BLaER1 (cell line): ENCODE measurements at regions not wholly inside any gene's neighbourhood (a gene's known extent, or its start where the extent isn't known, plus 50 kb on each side); places are given as distances from the start of the nearest gene placed in this dataset.

ENCODE experiments used
- H3K27ac ChIP-seq: shearing (Covaris generic); formaldehyde crosslinking; 2 replicates; pipeline ENCODE4 v1.8.1; 2022
- H3K27me3 ChIP-seq: shearing (Covaris generic); formaldehyde crosslinking; 2 replicates; pipeline ENCODE4 v1.8.1; 2022
- H3K36me3 ChIP-seq: shearing (Covaris generic); formaldehyde crosslinking; 2 replicates; pipeline ENCODE4 v1.8.1; 2022
- H3K4me1 ChIP-seq: shearing (Covaris generic); formaldehyde crosslinking; 2 replicates; pipeline ENCODE4 v1.8.1; 2022
- H3K4me2 ChIP-seq: shearing (Covaris generic); formaldehyde crosslinking; 2 replicates; pipeline ENCODE4 v1.8.1; 2022
- H3K4me3 ChIP-seq: shearing (Covaris generic); formaldehyde crosslinking; 2 replicates; pipeline ENCODE4 v1.8.1; 2022
- H3K9ac ChIP-seq: shearing (Covaris generic); formaldehyde crosslinking; 2 replicates; pipeline ENCODE4 v1.8.1; 2022
- H3K9me3 ChIP-seq: shearing (Covaris generic); formaldehyde crosslinking; 2 replicates; pipeline ENCODE4 v1.8.1; 2022
- H4K20me1 ChIP-seq: shearing (Covaris generic); formaldehyde crosslinking; 2 replicates; pipeline ENCODE4 v1.8.1; 2022
- Cebpa-rat ChIP-seq: shearing (Covaris generic); IDR thresholded peaks from 2 replicates; pipeline ENCODE4 v1.8.1; 2022

GRCh38 chr1:57799490-57800115, 375.7 kb upstream of the DAB1 start:
- H3K36me3 ChIP-seq = no peaks in the 10 kb centered on the region
- H3K27ac ChIP-seq = no peak overlapping the region
- no peaks in the 10 kb centered on the region for H3K27me3 ChIP-seq

GRCh38 chr1:57798543-57798942, 374.7 kb upstream of the DAB1 start:
- no peak for TF ChIP-seq Cebpa-rat

More at GRCh38 chr1:57799490-57800115, 375.7 kb upstream of the DAB1 start:
- Histone ChIP-seq H3K9ac (no peak overlapping the region), H3K9me3 (peaks cover 20% of the 10 kb centered on the region), H3K4me2 (no peak overlapping the region), H3K4me1 (no peaks in the 10 kb centered on the region), H3K4me3 (no peak overlapping the region), H4K20me1 (no peaks in the 10 kb centered on the region)
- no peak for TF ChIP-seq Cebpa-rat

GRCh38 chr1:57797084-57797483, 373.2 kb upstream of the DAB1 start:
- Histone ChIP-seq H3K4me3 (no peak overlapping the region), H3K4me1 (no peaks in the 10 kb centered on the region), H4K20me1 (no peaks in the 10 kb centered on the region), H3K4me2 (no peak overlapping the region), H3K27me3 (no peaks in the 10 kb centered on the region), H3K36me3 (no peaks in the 10 kb centered on the region), H3K9me3 (peaks cover 5% of the 10 kb centered on the region; the same call in 1 of the 2 replicates), H3K9ac (no peak overlapping the region), H3K27ac (no peak overlapping the region)
- TF ChIP-seq Cebpa-rat = no peak

More at GRCh38 chr1:57798543-57798942, 374.7 kb upstream of the DAB1 start:
- H3K27me3 ChIP-seq = no peaks in the 10 kb centered on the region
- no peaks in the 10 kb centered on the region for H3K36me3 ChIP-seq
- no peak overlapping the region for H3K4me3 ChIP-seq
- H3K27ac ChIP-seq = no peak overlapping the region
- H3K4me2 ChIP-seq = no peak overlapping the region
- peaks cover 19% of the 10 kb centered on the region for H3K9me3 ChIP-seq
- H3K4me1 ChIP-seq = no peaks in the 10 kb centered on the region
- H3K9ac ChIP-seq = no peak overlapping the region
- H4K20me1 ChIP-seq = no peaks in the 10 kb centered on the region

- Histone ChIP-seq H3K4me2 (no peak overlapping the region), H4K20me1 (no peaks in the 10 kb centered on the region), H3K9ac (no peak overlapping the region), H3K4me1 (no peaks in the 10 kb centered on the region), H3K9me3 (peaks cover under 1% of the 10 kb centered on the region; the same call in 1 of the 2 replicates), H3K27ac (no peak overlapping the region), H3K36me3 (no peaks in the 10 kb centered on the region), H3K27me3 (no peaks in the 10 kb centered on the region), H3K4me3 (no peak overlapping the region)
- TF ChIP-seq Cebpa-rat = no peak
Observed at GRCh38 chr1:57796616-57797015, 372.8 kb upstream of the DAB1 start.

- TF ChIP-seq Cebpa-rat = no peak
- no peaks in the 10 kb centered on the region for H4K20me1 ChIP-seq
- H3K9ac ChIP-seq = no peak overlapping the region
Observed at GRCh38 chr1:57795886-57796285, 372.0 kb upstream of the DAB1 start.

GRCh38 chr1:57794078-57794477, 370.2 kb upstream of the DAB1 start:
- Histone ChIP-seq H3K4me3 (no peak overlapping the region), H3K27me3 (no peaks in the 10 kb centered on the region), H3K36me3 (no peaks in the 10 kb centered on the region), H3K9me3 (no peaks in the 10 kb centered on the region; the same call in 1 of the 2 replicates), H3K4me2 (no peak overlapping the region), H3K9ac (no peak overlapping the region), H4K20me1 (no peaks in the 10 kb centered on the region), H3K27ac (no peak overlapping the region), H3K4me1 (peaks cover 3% of the 10 kb centered on the region)
- no peak for TF ChIP-seq Cebpa-rat

More at GRCh38 chr1:57795886-57796285, 372.0 kb upstream of the DAB1 start:
- no peak overlapping the region for H3K4me3 ChIP-seq
- no peaks in the 10 kb centered on the region for H3K27me3 ChIP-seq
- H3K9me3 ChIP-seq = no peaks in the 10 kb centered on the region; the same call in 1 of the 2 replicates
- H3K27ac ChIP-seq = no peak overlapping the region
- H3K4me2 ChIP-seq = no peak overlapping the region
- no peaks in the 10 kb centered on the region for H3K36me3 ChIP-seq
- no peaks in the 10 kb centered on the region for H3K4me1 ChIP-seq

- Histone ChIP-seq H3K4me2 (no peak overlapping the region), H4K20me1 (no peaks in the 10 kb centered on the region), H3K4me3 (no peak overlapping the region), H3K27ac (no peak overlapping the region), H3K36me3 (no peaks in the 10 kb centered on the region), H3K27me3 (no peaks in the 10 kb centered on the region), H3K9me3 (no peaks in the 10 kb centered on the region; the same call in 1 of the 2 replicates), H3K9ac (no peak overlapping the region), H3K4me1 (peaks cover 16% of the 10 kb centered on the region)
- TF ChIP-seq Cebpa-rat = no peak
Observed at GRCh38 chr1:57791497-57791896, 367.6 kb upstream of the DAB1 start.

GRCh38 chr1:57789936-57790335, 366.1 kb upstream of the DAB1 start:
- no peak overlapping the region for H3K4me2 ChIP-seq
- peaks cover 16% of the 10 kb centered on the region for H3K4me1 ChIP-seq
- H3K27me3 ChIP-seq = no peaks in the 10 kb centered on the region
- H3K9me3 ChIP-seq = no peaks in the 10 kb centered on the region; the same call in 1 of the 2 replicates
- H3K4me3 ChIP-seq = no peak overlapping the region
- H3K9ac ChIP-seq = no peak overlapping the region
- no peak for TF ChIP-seq Cebpa-rat
- H3K27ac ChIP-seq = no peak overlapping the region
- no peaks in the 10 kb centered on the region for H3K36me3 ChIP-seq
- no peaks in the 10 kb centered on the region for H4K20me1 ChIP-seq

- peaks cover 16% of the 10 kb centered on the region for H3K4me1 ChIP-seq
- H3K9ac ChIP-seq = no peak overlapping the region; the same call in 1 of the 2 replicates
- no peaks in the 10 kb centered on the region; the same call in 1 of the 2 replicates for H3K9me3 ChIP-seq
- H3K4me2 ChIP-seq = peak overlapping the region; percentile 60
- H3K36me3 ChIP-seq = no peaks in the 10 kb centered on the region
- H3K27ac ChIP-seq = no peak overlapping the region
- no peaks in the 10 kb centered on the region for H4K20me1 ChIP-seq
- no peak for TF ChIP-seq Cebpa-rat
- no peak overlapping the region for H3K4me3 ChIP-seq
- no peaks in the 10 kb centered on the region for H3K27me3 ChIP-seq
Observed at GRCh38 chr1:57788313-57788712, 364.5 kb upstream of the DAB1 start.

- no peak for TF ChIP-seq Cebpa-rat
- Histone ChIP-seq H3K27ac (no peak overlapping the region), H3K9ac (no peak overlapping the region), H4K20me1 (no peaks in the 10 kb centered on the region), H3K36me3 (no peaks in the 10 kb centered on the region), H3K4me2 (no peak overlapping the region), H3K9me3 (no peaks in the 10 kb centered on the region), H3K4me3 (no peak overlapping the region), H3K27me3 (no peaks in the 10 kb centered on the region), H3K4me1 (peaks cover 24% of the 10 kb centered on the region)
Observed at GRCh38 chr1:57784356-57784755, 360.5 kb upstream of the DAB1 start.
